ENCODE measurements at regions not wholly inside any gene's neighbourhood (a gene's known extent, or its start where the extent isn't known, plus 50 kb on each side); places are given as distances from the start of the nearest gene placed in this dataset.
"Not testable (repeated sequence)": the region's sequence is repeated elsewhere in the genome, so short reads cannot be mapped to it uniquely, and the experiment has no call there.

- not testable (repeated sequence) for TF ChIP-seq CTCF (IDR thresholded peaks at IDR 0.05); ZFX (IDR thresholded peaks at IDR 0.05; ENCODE audit: borderline replicate concordance)
Observed at GRCh38 chr18:1097991-1098735, 193.5 kb downstream of the ADCYAP1 start.

Measured in 22Rv1 (cell line).